Adrenal gland (tissue), 9 donors: ENCODE measurements at regions not wholly inside any gene's neighbourhood (a gene's known extent, or its start where the extent isn't known, plus 50 kb on each side); places are given as distances from the start of the nearest gene placed in this dataset.
A peak's percentile ranks its signal among the peaks of the same experiment; 100 is the strongest.

ENCODE experiments used
- DNase-seq, 7 donors: peaks; one replicate each; pipeline ENCODE4 v3.0.0-alpha.2; 2019 to 2020
- H3K27ac ChIP-seq, 5 donors: fragments of 200-600 bp; sonication (generic) in 4 of 5; 1 replicate in 3 of 5; 2 replicates in 2 of 5; pipeline versions ENCODE4 v1.5.1 to v1.8.0; 2016 to 2020; ENCODE audit warnings: mild to moderate bottlenecking in 1 of 5
- H3K27me3 ChIP-seq: fragments of 200-600 bp; 2 replicates; pipeline ENCODE4 v1.8.0; 2021
- H3K36me3 ChIP-seq, 2 donors: fragments of 200-600 bp; replicated peaks in 1 of 2; 1 replicate in 1 of 2; 2 replicates in 1 of 2; pipeline versions ENCODE4 v1.5.1 to v1.8.0; 2018 to 2022
- H3K4me1 ChIP-seq, 2 donors: fragments of 200-600 bp; replicated peaks in 1 of 2; 1 replicate in 1 of 2; 2 replicates in 1 of 2; pipeline versions ENCODE4 v1.5.1 to v1.8.0; 2018 to 2021
- H3K4me3 ChIP-seq, 4 donors: fragments of 200-600 bp; sonication (generic) in 3 of 4; one replicate each; pipeline ENCODE4 v1.5.1; 2016 to 2018
- H3K9me3 ChIP-seq, 3 donors: fragments of 200-600 bp; sonication (generic) in 1 of 3; replicated peaks in 1 of 3; 1 replicate in 2 of 3; 2 replicates in 1 of 3; pipeline versions ENCODE4 v1.5.1 to v1.8.0; 2016 to 2021
- POLR2A ChIP-seq, 2 donors: fragments of 450-650 bp; IDR thresholded peaks; one replicate each; pipeline ENCODE4 v1.6.1; 2017; ENCODE audit warnings: antibody characterized with exemption in 2 of 2, mild to moderate bottlenecking in 2 of 2, moderate library complexity in 1 of 2
- WGBS, 4 donors: extraction: QIAGEN DNeasy Blood & Tissue Kit in 2 of 4; methylation state at CpG; one replicate each; pipeline versions ENCODE4 v1.1.5 to v1.1.7; 2013 to 2017; 5-methylcytosine and 5-hydroxymethylcytosine counted together
- intact Hi-C, 2 donors: fragments of 100-400 bp; cut with DNase I; formaldehyde crosslinking; loops; one replicate each; pipeline versions ENCODE4 v1.14.1 to v1.15.0; 2022 to 2023
- TF ChIP-seq, protein P1 (sequence below), 6 experiments: fragments of 450-650 bp in 4 of 6; fragments of 200-600 bp in 2 of 6; sonication (generic) in 1 of 6; IDR thresholded peaks; 1 replicate in 5 of 6; 2 replicates in 1 of 6; pipeline versions ENCODE4 v1.5.1 to v1.8.0; 2016 to 2021; ENCODE audit warnings: antibody characterized with exemption in 6 of 6, mild to moderate bottlenecking in 2 of 6, moderate library complexity in 1 of 6
- donor health status: healthy with polysubstance abuse.
- donor health status: Bipolar disorder and iron deficiency.
- donor health status: DM: yes; HTN: yes; CAD: no.
- donor health status: DM: no; HTN: no; CAD: no.
- donor health status: DM: no; HTN: no; CAD: no.

- intact Hi-C loops = no loop called here
Measured at GRCh38 chr3:8305371-8305770, 196.3 kb upstream of the LMCD1 start.

DNA sequence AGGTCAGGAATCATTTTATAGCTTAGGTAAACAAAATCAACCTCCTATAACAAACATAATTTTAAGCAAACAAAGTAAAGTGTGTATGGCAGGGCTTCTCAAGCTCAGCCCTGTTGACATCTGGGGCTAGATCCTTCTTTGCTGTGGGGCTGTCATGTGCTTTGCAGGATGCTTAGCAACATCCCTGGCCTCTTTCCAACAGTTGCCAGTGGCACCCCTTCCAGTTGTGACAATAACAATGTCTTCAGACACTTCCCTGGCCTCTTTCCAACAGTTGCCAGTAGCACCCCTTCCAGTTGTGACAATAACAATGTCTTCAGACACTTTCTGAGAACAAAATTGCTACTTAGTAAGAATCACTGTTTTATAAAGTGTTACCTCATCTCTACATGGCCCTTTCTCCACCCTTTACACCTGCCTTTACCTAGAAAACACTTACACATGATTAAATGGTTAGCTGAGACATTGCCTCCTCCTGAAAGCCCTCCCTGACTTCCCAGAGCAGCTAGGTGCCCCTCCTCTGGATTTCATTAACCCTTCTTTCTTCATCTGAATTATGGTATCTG lies 194.0 kb upstream of the LMCD1 start:
- Histone ChIP-seq H3K4me1 (no peaks in the 10 kb centered on the region), H3K4me3 (no peak overlapping the region), H3K27me3 (no peaks in the 10 kb centered on the region), H3K27ac (no peak overlapping the region), H3K9me3 (peaks cover 0 to 11% (median 0%) of the 10 kb centered on the region in 3 donors), H3K36me3 (no peaks in the 10 kb centered on the region)
- intact Hi-C loops = no loop called here
- no peak for TF ChIP-seq POLR2A (IDR thresholded peaks at IDR 0.05)
- TF ChIP-seq, protein P1, sequence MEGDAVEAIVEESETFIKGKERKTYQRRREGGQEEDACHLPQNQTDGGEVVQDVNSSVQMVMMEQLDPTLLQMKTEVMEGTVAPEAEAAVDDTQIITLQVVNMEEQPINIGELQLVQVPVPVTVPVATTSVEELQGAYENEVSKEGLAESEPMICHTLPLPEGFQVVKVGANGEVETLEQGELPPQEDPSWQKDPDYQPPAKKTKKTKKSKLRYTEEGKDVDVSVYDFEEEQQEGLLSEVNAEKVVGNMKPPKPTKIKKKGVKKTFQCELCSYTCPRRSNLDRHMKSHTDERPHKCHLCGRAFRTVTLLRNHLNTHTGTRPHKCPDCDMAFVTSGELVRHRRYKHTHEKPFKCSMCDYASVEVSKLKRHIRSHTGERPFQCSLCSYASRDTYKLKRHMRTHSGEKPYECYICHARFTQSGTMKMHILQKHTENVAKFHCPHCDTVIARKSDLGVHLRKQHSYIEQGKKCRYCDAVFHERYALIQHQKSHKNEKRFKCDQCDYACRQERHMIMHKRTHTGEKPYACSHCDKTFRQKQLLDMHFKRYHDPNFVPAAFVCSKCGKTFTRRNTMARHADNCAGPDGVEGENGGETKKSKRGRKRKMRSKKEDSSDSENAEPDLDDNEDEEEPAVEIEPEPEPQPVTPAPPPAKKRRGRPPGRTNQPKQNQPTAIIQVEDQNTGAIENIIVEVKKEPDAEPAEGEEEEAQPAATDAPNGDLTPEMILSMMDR (IDR thresholded peaks at IDR 0.05) = no peak
- peak in 1 of 7 donors; percentile 57 for DNase-seq

More at GRCh38 chr3:8305371-8305770, 196.3 kb upstream of the LMCD1 start:
- Histone ChIP-seq H3K27ac (no peak overlapping the region), H3K4me3 (no peak overlapping the region), H3K4me1 (no peaks in the 10 kb centered on the region), H3K36me3 (no peaks in the 10 kb centered on the region), H3K9me3 (peaks cover 0 to 11% (median 0%) of the 10 kb centered on the region in 3 donors), H3K27me3 (no peaks in the 10 kb centered on the region)
- DNase-seq = no peak
- 53 to 78% (median 74%) methylated on average over 1 of the region's 1 CpG for WGBS, 4 donors
- TF ChIP-seq POLR2A (IDR thresholded peaks at IDR 0.05) = no peak
- TF ChIP-seq, protein P1 (IDR thresholded peaks at IDR 0.05) = no peak

DNA sequence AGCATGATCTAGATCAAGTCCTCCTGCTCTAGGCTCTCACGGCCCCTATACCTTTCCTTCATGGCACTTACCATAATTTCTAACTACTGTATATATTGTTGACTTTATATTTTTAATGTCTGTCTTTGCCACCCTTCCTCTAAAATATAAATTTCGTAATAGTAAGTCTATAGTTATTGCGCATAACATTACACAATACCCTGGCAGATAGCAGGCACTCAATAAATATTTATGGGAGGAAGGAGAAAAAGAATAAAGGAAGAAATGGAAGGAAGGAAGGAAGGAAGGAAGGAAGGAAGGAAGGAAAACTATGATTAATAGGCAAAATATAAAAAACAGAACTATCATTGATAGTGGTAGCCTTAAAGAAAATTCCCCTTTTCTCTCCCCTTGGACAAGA lies 190.3 kb upstream of the LMCD1 start:
- WGBS, 4 donors = 79 to 94% (median 89%) methylated on average over 3 of the region's 3 CpGs
- no peak overlapping the region for H3K27ac ChIP-seq
- H3K4me1 ChIP-seq = no peaks in the 10 kb centered on the region
- no peak overlapping the region for H3K4me3 ChIP-seq
- H3K27me3 ChIP-seq = no peaks in the 10 kb centered on the region
- intact Hi-C loops = no loop called here
- no peaks in the 10 kb centered on the region for H3K36me3 ChIP-seq
- H3K9me3 ChIP-seq = peaks cover 0 to 11% (median 0%) of the 10 kb centered on the region in 3 donors
- no peak for TF ChIP-seq POLR2A (IDR thresholded peaks at IDR 0.05)
- TF ChIP-seq, protein P1 (IDR thresholded peaks at IDR 0.05) = no peak
- DNase-seq = no peak

DNA sequence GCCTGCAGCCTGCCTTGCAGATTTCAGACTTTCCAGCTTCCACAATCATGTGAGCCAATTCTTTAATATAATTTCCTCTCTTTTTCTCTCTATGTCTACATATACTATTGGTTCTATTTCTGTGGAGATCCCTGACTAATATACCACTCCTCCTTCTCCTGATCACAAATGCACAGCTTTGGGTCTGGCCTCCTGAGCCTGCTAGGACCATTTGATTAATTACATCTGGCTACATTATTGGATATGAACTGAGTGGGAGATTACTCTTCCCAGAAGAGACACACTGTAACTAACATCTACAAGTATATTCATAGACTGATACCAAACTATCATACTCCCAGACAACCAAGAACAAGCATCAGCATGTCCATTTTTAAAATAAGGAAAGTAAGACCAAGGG lies 188.9 kb upstream of the LMCD1 start:
- Histone ChIP-seq H3K4me3 (no peak overlapping the region), H3K27ac (no peak overlapping the region), H3K4me1 (no peaks in the 10 kb centered on the region), H3K36me3 (no peaks in the 10 kb centered on the region), H3K27me3 (no peaks in the 10 kb centered on the region), H3K9me3 (peaks cover 0 to 11% (median 0%) of the 10 kb centered on the region in 3 donors)
- TF ChIP-seq, protein P1 (IDR thresholded peaks at IDR 0.05) = no peak
- TF ChIP-seq POLR2A (IDR thresholded peaks at IDR 0.05) = no peak
- intact Hi-C loops = no loop called here
- DNase-seq = no peak
